ENCODE measurements at regions not wholly inside any gene's neighbourhood (a gene's known extent, or its start where the extent isn't known, plus 50 kb on each side); places are given as distances from the start of the nearest gene placed in this dataset.
"Not testable (repeated sequence)": the region's sequence is repeated elsewhere in the genome, so short reads cannot be mapped to it uniquely, and the experiment has no call there.

DNA sequence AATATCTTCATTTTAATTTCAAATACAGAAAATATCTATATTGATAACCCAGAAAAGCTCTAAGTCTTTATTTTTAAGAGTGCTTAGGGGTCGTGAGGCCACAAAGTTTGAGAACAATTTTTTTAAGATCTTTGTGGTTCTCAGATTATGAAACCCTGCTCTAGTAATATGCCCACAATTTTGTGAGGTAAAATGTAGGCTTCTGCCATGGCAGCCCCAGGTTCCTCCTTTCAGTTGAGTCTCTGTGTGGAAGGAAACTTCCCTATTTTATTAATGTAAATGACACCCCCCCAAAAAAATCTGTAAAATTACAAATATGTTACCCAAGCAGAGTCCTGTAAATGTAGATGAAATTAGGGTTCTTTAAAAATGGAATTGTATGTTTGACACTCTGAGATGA is 600.5 kb downstream of the SATB2 start:
- intact Hi-C loops (cut with micrococcal nuclease; ENCODE audit: unreplicated experiment): no loop called here
- CTCF ChIA-PET: no interaction called here

DNA sequence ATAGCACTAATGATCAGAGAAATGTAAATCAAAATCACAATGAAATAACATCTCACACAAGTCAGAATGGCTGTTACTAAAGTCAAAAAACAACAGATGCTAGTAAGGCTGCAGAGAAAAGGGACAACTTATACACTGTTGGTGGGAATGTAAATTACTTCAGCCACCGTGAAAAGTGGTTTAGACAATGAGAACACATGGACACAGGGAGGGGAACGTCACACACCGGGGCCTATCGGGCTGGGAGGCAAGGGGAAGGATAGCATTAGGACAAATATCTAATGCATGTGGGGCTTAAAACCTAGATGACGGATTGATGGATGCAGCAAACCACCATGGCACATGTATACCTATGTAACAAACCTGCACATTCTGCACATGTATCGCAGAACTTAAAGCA is 602.0 kb downstream of the SATB2 start:
- H3K4me3 ChIP-seq (ENCODE audit: low read depth, low read length, poor library complexity, severe bottlenecking); H3K9me3 ChIP-seq (ENCODE audit: low read depth, low read length, poor library complexity, severe bottlenecking); DNase-seq (ENCODE audit: low spot score); H3K4me1 ChIP-seq (ENCODE audit: insufficient read depth, low read length, poor library complexity, severe bottlenecking); intact Hi-C loops (cut with micrococcal nuclease; ENCODE audit: unreplicated experiment); BruUV-seq (replicated peaks); H3K36me3 ChIP-seq (ENCODE audit: insufficient read depth, low read length, poor library complexity, severe bottlenecking); POLR2A ChIA-PET (ENCODE audit: low non-redundant PET); CTCF ChIA-PET; H3K27ac ChIP-seq (ENCODE audit: low read depth, low read length, poor library complexity, severe bottlenecking); H3K27me3 ChIP-seq (replicated peaks; ENCODE audit: insufficient read depth, low read depth, low read length, poor library complexity): not testable (repeated sequence)

More for the DNA sequence above, 600.5 kb downstream of the SATB2 start:
- TF ChIP-seq EZH2 (IDR thresholded peaks at IDR 0.05; ENCODE audit: borderline replicate concordance, low read depth, low read length, poor library complexity, severe bottlenecking): no peak
- TF ChIP-seq, protein P1, sequence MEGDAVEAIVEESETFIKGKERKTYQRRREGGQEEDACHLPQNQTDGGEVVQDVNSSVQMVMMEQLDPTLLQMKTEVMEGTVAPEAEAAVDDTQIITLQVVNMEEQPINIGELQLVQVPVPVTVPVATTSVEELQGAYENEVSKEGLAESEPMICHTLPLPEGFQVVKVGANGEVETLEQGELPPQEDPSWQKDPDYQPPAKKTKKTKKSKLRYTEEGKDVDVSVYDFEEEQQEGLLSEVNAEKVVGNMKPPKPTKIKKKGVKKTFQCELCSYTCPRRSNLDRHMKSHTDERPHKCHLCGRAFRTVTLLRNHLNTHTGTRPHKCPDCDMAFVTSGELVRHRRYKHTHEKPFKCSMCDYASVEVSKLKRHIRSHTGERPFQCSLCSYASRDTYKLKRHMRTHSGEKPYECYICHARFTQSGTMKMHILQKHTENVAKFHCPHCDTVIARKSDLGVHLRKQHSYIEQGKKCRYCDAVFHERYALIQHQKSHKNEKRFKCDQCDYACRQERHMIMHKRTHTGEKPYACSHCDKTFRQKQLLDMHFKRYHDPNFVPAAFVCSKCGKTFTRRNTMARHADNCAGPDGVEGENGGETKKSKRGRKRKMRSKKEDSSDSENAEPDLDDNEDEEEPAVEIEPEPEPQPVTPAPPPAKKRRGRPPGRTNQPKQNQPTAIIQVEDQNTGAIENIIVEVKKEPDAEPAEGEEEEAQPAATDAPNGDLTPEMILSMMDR (conservative IDR thresholded peaks at IDR 0.05; ENCODE audit: low read depth, low read length): no peak
- Histone ChIP-seq H3K27me3 (replicated peaks; ENCODE audit: insufficient read depth, low read depth, low read length, poor library complexity) (no peaks in the 10 kb centered on the region), H3K36me3 (ENCODE audit: insufficient read depth, low read length, poor library complexity, severe bottlenecking) (no peaks in the 10 kb centered on the region), H3K4me1 (ENCODE audit: insufficient read depth, low read length, poor library complexity, severe bottlenecking) (no peaks in the 10 kb centered on the region), H3K27ac (ENCODE audit: low read depth, low read length, poor library complexity, severe bottlenecking) (no peak overlapping the region), H3K9me3 (ENCODE audit: low read depth, low read length, poor library complexity, severe bottlenecking) (no peaks in the 10 kb centered on the region), H3K4me3 (ENCODE audit: low read depth, low read length, poor library complexity, severe bottlenecking) (no peak overlapping the region)
- BruUV-seq (replicated peaks): no TSS peak
- POLR2A ChIA-PET (ENCODE audit: low non-redundant PET): no interaction called here
- DNase-seq (ENCODE audit: low spot score): no peak

DNA sequence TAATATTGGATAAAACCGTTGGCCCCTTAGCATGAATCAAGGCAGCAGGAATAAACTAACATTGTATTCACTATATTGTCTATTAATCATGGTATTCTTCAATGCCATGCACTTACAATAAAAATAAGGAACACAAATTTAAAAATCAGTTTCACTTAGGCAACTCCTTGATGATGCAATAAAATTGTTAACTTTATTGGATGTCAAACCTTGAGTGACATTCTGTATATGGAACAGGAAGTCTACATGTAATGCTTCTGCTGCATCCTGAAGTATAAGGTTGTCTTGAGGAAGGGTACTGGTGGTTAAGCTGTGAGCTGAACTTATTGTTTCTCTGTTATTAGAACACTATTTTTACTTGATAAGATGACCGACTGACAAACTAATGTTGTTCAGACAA is 605.5 kb downstream of the SATB2 start:
- POLR2A ChIA-PET (ENCODE audit: low non-redundant PET): no interaction called here
- Histone ChIP-seq H3K27me3 (replicated peaks; ENCODE audit: insufficient read depth, low read depth, low read length, poor library complexity) (no peaks in the 10 kb centered on the region), H3K36me3 (ENCODE audit: insufficient read depth, low read length, poor library complexity, severe bottlenecking) (no peaks in the 10 kb centered on the region), H3K27ac (ENCODE audit: low read depth, low read length, poor library complexity, severe bottlenecking) (no peak overlapping the region), H3K4me3 (ENCODE audit: low read depth, low read length, poor library complexity, severe bottlenecking) (no peak overlapping the region), H3K4me1 (ENCODE audit: insufficient read depth, low read length, poor library complexity, severe bottlenecking) (no peaks in the 10 kb centered on the region), H3K9me3 (ENCODE audit: low read depth, low read length, poor library complexity, severe bottlenecking) (no peaks in the 10 kb centered on the region)
- TF ChIP-seq EZH2 (IDR thresholded peaks at IDR 0.05; ENCODE audit: borderline replicate concordance, low read depth, low read length, poor library complexity, severe bottlenecking): no peak
- TF ChIP-seq, protein P1 (conservative IDR thresholded peaks at IDR 0.05; ENCODE audit: low read depth, low read length): no peak
- CTCF ChIA-PET: no interaction called here
- intact Hi-C loops (cut with micrococcal nuclease; ENCODE audit: unreplicated experiment): no loop called here
- DNase-seq (ENCODE audit: low spot score): no peak
- BruUV-seq (replicated peaks): no TSS peak

DNA sequence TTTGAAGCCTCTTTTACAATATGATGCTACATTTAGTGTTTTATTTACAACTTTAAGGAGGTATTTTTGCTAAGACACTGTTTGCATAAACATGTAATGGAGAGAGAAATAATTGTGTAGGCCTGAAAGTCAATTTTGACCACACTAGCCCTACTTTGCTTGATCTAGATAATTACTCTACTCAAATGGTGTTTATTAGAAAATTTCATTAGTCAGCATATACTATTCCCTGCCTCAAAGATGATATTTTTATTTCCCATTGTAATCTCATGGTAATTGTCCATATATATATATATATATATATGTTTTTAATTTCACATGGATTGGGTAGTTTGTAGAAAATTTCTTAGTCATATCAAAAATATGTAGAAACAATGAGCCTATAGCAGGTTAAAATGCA is 632.2 kb downstream of the SATB2 start:
- ChIA-PET POLR2A (ENCODE audit: low non-redundant PET) (no interaction called here), CTCF (no interaction called here)
- intact Hi-C loops (cut with micrococcal nuclease; ENCODE audit: unreplicated experiment): no loop called here
- Histone ChIP-seq H3K9me3 (ENCODE audit: low read depth, low read length, poor library complexity, severe bottlenecking) (no peaks in the 10 kb centered on the region), H3K27me3 (replicated peaks; ENCODE audit: insufficient read depth, low read depth, low read length, poor library complexity) (no peaks in the 10 kb centered on the region), H3K4me1 (ENCODE audit: insufficient read depth, low read length, poor library complexity, severe bottlenecking) (no peaks in the 10 kb centered on the region), H3K4me3 (ENCODE audit: low read depth, low read length, poor library complexity, severe bottlenecking) (no peak overlapping the region), H3K27ac (ENCODE audit: low read depth, low read length, poor library complexity, severe bottlenecking) (no peak overlapping the region), H3K36me3 (ENCODE audit: insufficient read depth, low read length, poor library complexity, severe bottlenecking) (no peaks in the 10 kb centered on the region)
- no peak for TF ChIP-seq EZH2 (IDR thresholded peaks at IDR 0.05; ENCODE audit: borderline replicate concordance, low read depth, low read length, poor library complexity, severe bottlenecking)
- TF ChIP-seq, protein P1 (conservative IDR thresholded peaks at IDR 0.05; ENCODE audit: low read depth, low read length): no peak
- no TSS peak for BruUV-seq (replicated peaks)
- DNase-seq (ENCODE audit: low spot score): no peak

Measured in A673 (cell line).